GM21526 (cell line): ENCODE measurements at regions not wholly inside any gene's neighbourhood (a gene's known extent, or its start where the extent isn't known, plus 50 kb on each side); places are given as distances from the start of the nearest gene placed in this dataset.
"Not testable (repeated sequence)": the region's sequence is repeated elsewhere in the genome, so short reads cannot be mapped to it uniquely, and the experiment has no call there.

Experiments used
- ATAC-seq: cut with Tn5 transposase; IDR thresholded peaks from one replicate; pipeline ENCODE4 v1.9.1; 2021; ENCODE audit warnings: moderate library complexity; ENCODE audit not compliant: unreplicated experiment, low FRiP score

- no peak for ATAC-seq
Observed at GRCh38 chr9:79037338-79037737, 534.4 kb upstream of the TLE4 start.

GRCh38 chr9:79040671-79041070 is 531.1 kb upstream of the TLE4 start:
- ATAC-seq, result no peak

- no peak for ATAC-seq
Observed at GRCh38 chr9:79041266-79041665, 530.5 kb upstream of the TLE4 start.

- no peak for ATAC-seq
Observed at GRCh38 chr9:79043916-79044315, 527.8 kb upstream of the TLE4 start.

- ATAC-seq, result no peak
Observed at GRCh38 chr9:79046401-79046800, 525.4 kb upstream of the TLE4 start.

- ATAC-seq, result no peak
Observed at GRCh38 chr9:79049371-79049770, 522.4 kb upstream of the TLE4 start.

- ATAC-seq, result no peak
Observed at GRCh38 chr9:79053598-79053997, 518.2 kb upstream of the TLE4 start.

GRCh38 chr9:79054500-79054899 is 517.3 kb upstream of the TLE4 start:
- no peak for ATAC-seq

GRCh38 chr9:79056041-79056440 is 515.7 kb upstream of the TLE4 start:
- ATAC-seq, result no peak

- no peak for ATAC-seq
Observed at GRCh38 chr9:79057576-79057975, 514.2 kb upstream of the TLE4 start.

GRCh38 chr9:79060766-79061165 is 511.0 kb upstream of the TLE4 start:
- ATAC-seq, result no peak

- no peak for ATAC-seq
Observed at GRCh38 chr9:79061752-79062616, 509.8 kb upstream of the TLE4 start.

GRCh38 chr9:79073201-79073600 is 498.6 kb upstream of the TLE4 start:
- no peak for ATAC-seq

- ATAC-seq, result no peak
Observed at GRCh38 chr9:79080536-79080935, 491.2 kb upstream of the TLE4 start.

GRCh38 chr9:79083621-79084020 is 488.1 kb upstream of the TLE4 start:
- ATAC-seq, result no peak

GRCh38 chr9:79087133-79087532 is 484.6 kb upstream of the TLE4 start:
- no peak for ATAC-seq

- no peak for ATAC-seq
Observed at GRCh38 chr9:79089054-79089560, 482.7 kb upstream of the TLE4 start.

- not testable (repeated sequence) for ATAC-seq
Observed at GRCh38 chr9:79089851-79090250, 481.9 kb upstream of the TLE4 start.

GRCh38 chr9:79103257-79103656 is 468.5 kb upstream of the TLE4 start:
- ATAC-seq, result not testable (repeated sequence)

GRCh38 chr9:79104216-79104615 is 467.5 kb upstream of the TLE4 start:
- ATAC-seq, result no peak

GRCh38 chr9:79104951-79105350 is 466.8 kb upstream of the TLE4 start:
- ATAC-seq, result no peak
